ENCODE measurements at regions not wholly inside any gene's neighbourhood (a gene's known extent, or its start where the extent isn't known, plus 50 kb on each side); places are given as distances from the start of the nearest gene placed in this dataset.

- Mint-ChIP-seq H3K4me3 (no peak overlapping the region), H3K4me1 (no peaks in the 10 kb centered on the region), H3K9me3 (no peaks in the 10 kb centered on the region), H3K27ac (no peak overlapping the region), H3K27me3 (ENCODE audit: low read depth in 2 of 2) (peaks cover 12 to 28% of the 10 kb centered on the region in 2 donors), H3K36me3 (no peaks in the 10 kb centered on the region)
- Histone ChIP-seq H3K9me3 (ENCODE audit: control insufficient read depth, insufficient read depth, low read length) (no peaks in the 10 kb centered on the region), H3K4me1 (ENCODE audit: control insufficient read depth, insufficient read depth, low read length) (no peaks in the 10 kb centered on the region), H3K27ac (ENCODE audit: low read length) (no peak overlapping the region), H3K27me3 (ENCODE audit: control insufficient read depth, insufficient read depth, low read length) (no peaks in the 10 kb centered on the region), H3K4me3 (ENCODE audit: low read length) (no peak overlapping the region), H3K36me3 (ENCODE audit: control insufficient read depth, insufficient read depth, low read length) (no peaks in the 10 kb centered on the region)
- DNase-seq, result no peak
- ATAC-seq, result no peak
- TF ChIP-seq, protein P1, sequence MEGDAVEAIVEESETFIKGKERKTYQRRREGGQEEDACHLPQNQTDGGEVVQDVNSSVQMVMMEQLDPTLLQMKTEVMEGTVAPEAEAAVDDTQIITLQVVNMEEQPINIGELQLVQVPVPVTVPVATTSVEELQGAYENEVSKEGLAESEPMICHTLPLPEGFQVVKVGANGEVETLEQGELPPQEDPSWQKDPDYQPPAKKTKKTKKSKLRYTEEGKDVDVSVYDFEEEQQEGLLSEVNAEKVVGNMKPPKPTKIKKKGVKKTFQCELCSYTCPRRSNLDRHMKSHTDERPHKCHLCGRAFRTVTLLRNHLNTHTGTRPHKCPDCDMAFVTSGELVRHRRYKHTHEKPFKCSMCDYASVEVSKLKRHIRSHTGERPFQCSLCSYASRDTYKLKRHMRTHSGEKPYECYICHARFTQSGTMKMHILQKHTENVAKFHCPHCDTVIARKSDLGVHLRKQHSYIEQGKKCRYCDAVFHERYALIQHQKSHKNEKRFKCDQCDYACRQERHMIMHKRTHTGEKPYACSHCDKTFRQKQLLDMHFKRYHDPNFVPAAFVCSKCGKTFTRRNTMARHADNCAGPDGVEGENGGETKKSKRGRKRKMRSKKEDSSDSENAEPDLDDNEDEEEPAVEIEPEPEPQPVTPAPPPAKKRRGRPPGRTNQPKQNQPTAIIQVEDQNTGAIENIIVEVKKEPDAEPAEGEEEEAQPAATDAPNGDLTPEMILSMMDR (IDR thresholded peaks at IDR 0.05), result no peak
- 75% methylated on average over 2 of the region's 2 CpGs for WGBS (ENCODE audit: insufficient coverage)
- intact Hi-C loops (cut with micrococcal nuclease), result no loop called here
Measured at GRCh38 chr2:234593636-234594035, 96.8 kb upstream of the ARL4C start.

DNA sequence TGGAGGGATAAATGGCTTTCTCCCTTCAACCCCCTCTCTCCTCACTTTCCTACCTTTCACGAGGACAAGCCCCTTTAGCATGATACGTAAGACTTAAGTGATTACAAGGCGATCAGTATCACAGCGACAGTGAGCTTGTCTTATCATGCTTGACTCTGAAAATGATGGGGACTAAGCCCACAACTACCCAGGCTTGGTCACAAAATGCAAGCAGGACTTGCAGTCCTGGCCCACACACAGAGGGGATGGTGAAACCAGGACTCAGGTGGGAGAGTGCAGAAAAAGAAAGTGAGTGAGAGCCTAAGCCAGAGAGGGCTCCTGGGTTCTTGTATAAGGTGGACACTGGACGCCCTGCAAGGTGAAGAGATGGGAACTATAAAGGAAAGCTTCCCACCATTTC lies 95.7 kb upstream of the ARL4C start:
- Histone ChIP-seq H3K4me1 (ENCODE audit: control insufficient read depth, insufficient read depth, low read length) (no peaks in the 10 kb centered on the region), H3K36me3 (ENCODE audit: control insufficient read depth, insufficient read depth, low read length) (no peaks in the 10 kb centered on the region), H3K4me3 (ENCODE audit: low read length) (no peak overlapping the region), H3K9me3 (ENCODE audit: control insufficient read depth, insufficient read depth, low read length) (no peaks in the 10 kb centered on the region), H3K27ac (ENCODE audit: low read length) (no peak overlapping the region), H3K27me3 (ENCODE audit: control insufficient read depth, insufficient read depth, low read length) (no peaks in the 10 kb centered on the region)
- TF ChIP-seq, protein P1 (IDR thresholded peaks at IDR 0.05), result no peak
- Mint-ChIP-seq H3K36me3 (no peaks in the 10 kb centered on the region), H3K27ac (no peak overlapping the region), H3K4me3 (no peak overlapping the region), H3K4me1 (no peaks in the 10 kb centered on the region), H3K9me3 (no peaks in the 10 kb centered on the region), H3K27me3 (ENCODE audit: low read depth in 2 of 2) (peaks cover 12 to 28% of the 10 kb centered on the region in 2 donors)
- intact Hi-C loops (cut with micrococcal nuclease), result no loop called here
- WGBS (ENCODE audit: insufficient coverage), result 90% methylated on average over 5 of the region's 5 CpGs
- DNase-seq, result no peak
- no peak for ATAC-seq

GRCh38 chr2:234590076-234590475 lies 93.2 kb upstream of the ARL4C start:
- no peak for DNase-seq
- no peak overlapping the region for H3K4me3 ChIP-seq (ENCODE audit: low read length)
- no peaks in the 10 kb centered on the region for H3K9me3 ChIP-seq (ENCODE audit: control insufficient read depth, insufficient read depth, low read length)
- H3K4me1 ChIP-seq (ENCODE audit: control insufficient read depth, insufficient read depth, low read length), result no peaks in the 10 kb centered on the region
- WGBS (ENCODE audit: insufficient coverage), result 85% methylated on average over 3 of the region's 3 CpGs
- no peaks in the 10 kb centered on the region for H3K27me3 ChIP-seq (ENCODE audit: control insufficient read depth, insufficient read depth, low read length)
- H3K4me1 Mint-ChIP-seq, result no peaks in the 10 kb centered on the region
- no peak overlapping the region for H3K27ac Mint-ChIP-seq
- TF ChIP-seq, protein P1 (IDR thresholded peaks at IDR 0.05), result no peak
- no peaks in the 10 kb centered on the region for H3K36me3 Mint-ChIP-seq
- H3K27ac ChIP-seq (ENCODE audit: low read length), result no peak overlapping the region
- peaks cover 8 to 10% of the 10 kb centered on the region in 2 donors for H3K27me3 Mint-ChIP-seq (ENCODE audit: low read depth in 2 of 2)
- intact Hi-C loops (cut with micrococcal nuclease), result no loop called here
- ATAC-seq, result no peak
- no peaks in the 10 kb centered on the region for H3K36me3 ChIP-seq (ENCODE audit: control insufficient read depth, insufficient read depth, low read length)
- no peaks in the 10 kb centered on the region for H3K9me3 Mint-ChIP-seq
- H3K4me3 Mint-ChIP-seq, result no peak overlapping the region

- Histone ChIP-seq H3K27ac (ENCODE audit: low read length) (no peak overlapping the region), H3K4me1 (ENCODE audit: control insufficient read depth, insufficient read depth, low read length) (no peaks in the 10 kb centered on the region), H3K4me3 (ENCODE audit: low read length) (no peak overlapping the region), H3K36me3 (ENCODE audit: control insufficient read depth, insufficient read depth, low read length) (no peaks in the 10 kb centered on the region), H3K9me3 (ENCODE audit: control insufficient read depth, insufficient read depth, low read length) (no peaks in the 10 kb centered on the region), H3K27me3 (ENCODE audit: control insufficient read depth, insufficient read depth, low read length) (no peaks in the 10 kb centered on the region)
- ATAC-seq, result no peak
- H3K4me3 Mint-ChIP-seq, result no peak overlapping the region
- H3K27ac Mint-ChIP-seq, result no peak overlapping the region
- intact Hi-C loops (cut with micrococcal nuclease), result no loop called here
- WGBS (ENCODE audit: insufficient coverage), result 94% methylated on average over 4 of the region's 4 CpGs
- H3K4me1 Mint-ChIP-seq, result no peaks in the 10 kb centered on the region
- H3K36me3 Mint-ChIP-seq, result no peaks in the 10 kb centered on the region
- DNase-seq, result no peak
- TF ChIP-seq, protein P1 (IDR thresholded peaks at IDR 0.05), result no peak
- no peaks in the 10 kb centered on the region for H3K9me3 Mint-ChIP-seq
- H3K27me3 Mint-ChIP-seq (ENCODE audit: low read depth in 2 of 2), result peaks cover 9 to 12% of the 10 kb centered on the region in 2 donors
Measured at GRCh38 chr2:234588054-234588430, 91.2 kb upstream of the ARL4C start.

Measured in natural killer cell (primary cell).